Stimulated activated naive B cell treated with anti-CD40 and anti-IgM and Interleukin-4, amounts not matched to agents 10 μg/mL and 1 μg/mL and 100 μg/mL, for 72 hours (primary cell): ENCODE measurements at regions not wholly inside any gene's neighbourhood (a gene's known extent, or its start where the extent isn't known, plus 50 kb on each side); places are given as distances from the start of the nearest gene placed in this dataset.
A peak's percentile ranks its signal among the peaks of the same experiment; 100 is the strongest.
"Not testable (repeated sequence)": the region's sequence is repeated elsewhere in the genome, so short reads cannot be mapped to it uniquely, and the experiment has no call there.

ENCODE experiments used
- ATAC-seq, 2 donors: fragments of 150-1000 bp; cut with Tn5 transposase; replicated peaks; 2 replicates each; pipeline ENCODE4 v1.10.0; 2021; ENCODE audit warnings: moderate library complexity in 1 of 2
- DNase-seq: peaks from one replicate; pipeline ENCODE4 v3.0.0; 2021
- H3K27ac Mint-ChIP-seq: one replicate; pipeline ENCODE4 v1.8.0; 2022; ENCODE audit warnings: mild to moderate bottlenecking, mixed read lengths
- H3K27me3 Mint-ChIP-seq, 2 donors: one replicate each; pipeline ENCODE4 v1.8.0; 2022; ENCODE audit warnings: mixed read lengths in 2 of 2
- H3K36me3 Mint-ChIP-seq, 2 donors: one replicate each; pipeline ENCODE4 v1.8.0; 2022; ENCODE audit warnings: mixed read lengths in 2 of 2, mild to moderate bottlenecking in 1 of 2
- H3K4me1 Mint-ChIP-seq, 2 donors: one replicate each; pipeline ENCODE4 v1.8.0; 2022; ENCODE audit warnings: mixed read lengths in 2 of 2, mild to moderate bottlenecking in 1 of 2
- H3K4me3 Mint-ChIP-seq, 2 donors: one replicate each; pipeline ENCODE4 v1.8.0; 2022; ENCODE audit warnings: mild to moderate bottlenecking in 2 of 2, mixed read lengths in 2 of 2, moderate library complexity in 1 of 2
- H3K9me3 Mint-ChIP-seq, 2 donors: one replicate each; pipeline ENCODE4 v1.8.0; 2022; ENCODE audit warnings: mixed read lengths in 2 of 2, mild to moderate bottlenecking in 1 of 2

GRCh38 chr2:75432761-75433361 lies 127.9 kb downstream of the EVA1A start:
- peaks cover 0 to 31% of the 10 kb centered on the region in 2 donors for H3K27me3 Mint-ChIP-seq
- peaks cover 0 to 4% of the 10 kb centered on the region in 2 donors for H3K9me3 Mint-ChIP-seq
- ATAC-seq: peak; percentile 74 to 79
- H3K4me1 Mint-ChIP-seq: peaks cover 26 to 36% of the 10 kb centered on the region in 2 donors
- peak overlapping the region; percentile 36 to 70 for H3K4me3 Mint-ChIP-seq
- no peaks in the 10 kb centered on the region for H3K36me3 Mint-ChIP-seq
- peak overlapping the region; percentile 71 for H3K27ac Mint-ChIP-seq
- DNase-seq: peak; percentile 5

GRCh38 chr2:75431763-75432162 lies 129.0 kb downstream of the EVA1A start:
- H3K9me3 Mint-ChIP-seq: peaks cover 0 to 4% of the 10 kb centered on the region in 2 donors
- H3K4me3 Mint-ChIP-seq: peak overlapping the region in 1 of 2 donors; percentile 56
- H3K27me3 Mint-ChIP-seq: peaks cover 6 to 29% of the 10 kb centered on the region in 2 donors
- DNase-seq: no peak
- ATAC-seq: peak; percentile 91 to 93
- peaks cover 26 to 36% of the 10 kb centered on the region in 2 donors for H3K4me1 Mint-ChIP-seq
- H3K36me3 Mint-ChIP-seq: no peaks in the 10 kb centered on the region
- no peak overlapping the region for H3K27ac Mint-ChIP-seq

- no peaks in the 10 kb centered on the region for H3K36me3 Mint-ChIP-seq
- peak overlapping the region in 1 of 2 donors; percentile 27 for H3K4me3 Mint-ChIP-seq
- no peak overlapping the region for H3K27ac Mint-ChIP-seq
Measured at GRCh38 chr2:75431276-75431675, 129.5 kb downstream of the EVA1A start.

GRCh38 chr2:75430449-75430848 lies 130.3 kb downstream of the EVA1A start:
- DNase-seq, H3K9me3 Mint-ChIP-seq, H3K36me3 Mint-ChIP-seq, H3K27ac Mint-ChIP-seq, H3K4me3 Mint-ChIP-seq, ATAC-seq: not testable (repeated sequence)
- peaks cover 26 to 36% of the 10 kb centered on the region in 2 donors for H3K4me1 Mint-ChIP-seq
- H3K27me3 Mint-ChIP-seq: peaks cover 7 to 19% of the 10 kb centered on the region in 2 donors

More at GRCh38 chr2:75431276-75431675, 129.5 kb downstream of the EVA1A start:
- peaks cover 0 to 4% of the 10 kb centered on the region in 2 donors for H3K9me3 Mint-ChIP-seq
- ATAC-seq (peak; percentile 24 to 29), DNase-seq (no peak)
- peaks cover 6 to 24% of the 10 kb centered on the region in 2 donors for H3K27me3 Mint-ChIP-seq
- H3K4me1 Mint-ChIP-seq: peaks cover 26 to 36% of the 10 kb centered on the region in 2 donors

- no peak for ATAC-seq
- peaks cover 26 to 36% of the 10 kb centered on the region in 2 donors for H3K4me1 Mint-ChIP-seq
- H3K4me3 Mint-ChIP-seq: no peak overlapping the region
- no peak overlapping the region for H3K27ac Mint-ChIP-seq
- peaks cover 10 to 16% of the 10 kb centered on the region in 2 donors for H3K27me3 Mint-ChIP-seq
- peaks cover 5% of the 10 kb centered on the region in 2 donors for H3K9me3 Mint-ChIP-seq
- no peak for DNase-seq
- H3K36me3 Mint-ChIP-seq: peaks cover 0 to 4% of the 10 kb centered on the region in 2 donors
Measured at GRCh38 chr2:75428646-75429443, 131.9 kb downstream of the EVA1A start.

- Mint-ChIP-seq H3K27ac (no peak overlapping the region), H3K4me1 (peaks cover 23 to 36% of the 10 kb centered on the region in 2 donors), H3K9me3 (peaks cover 5% of the 10 kb centered on the region in 2 donors), H3K4me3 (no peak overlapping the region), H3K27me3 (peaks cover 13 to 16% of the 10 kb centered on the region in 2 donors), H3K36me3 (peaks cover 0 to 4% of the 10 kb centered on the region in 2 donors)
- DNase-seq: no peak
- no peak for ATAC-seq
Measured at GRCh38 chr2:75428060-75428459, 132.7 kb downstream of the EVA1A start.

- no peak overlapping the region for H3K27ac Mint-ChIP-seq
- DNase-seq (no peak), ATAC-seq (no peak)
- H3K36me3 Mint-ChIP-seq: peaks cover 0 to 4% of the 10 kb centered on the region in 2 donors
- H3K27me3 Mint-ChIP-seq: peaks cover 20 to 22% of the 10 kb centered on the region in 2 donors
- no peak overlapping the region for H3K4me3 Mint-ChIP-seq
- H3K4me1 Mint-ChIP-seq: peaks cover 2 to 7% of the 10 kb centered on the region in 2 donors
- H3K9me3 Mint-ChIP-seq: peaks cover 5% of the 10 kb centered on the region in 2 donors
Measured at GRCh38 chr2:75424936-75425619, 135.7 kb downstream of the EVA1A start.

GRCh38 chr2:75421986-75422385 lies 138.8 kb downstream of the EVA1A start:
- peaks cover 5% of the 10 kb centered on the region in 2 donors for H3K9me3 Mint-ChIP-seq
- H3K27me3 Mint-ChIP-seq: peaks cover 20 to 23% of the 10 kb centered on the region in 2 donors
- DNase-seq: no peak

GRCh38 chr2:75416420-75417342 lies 144.1 kb downstream of the EVA1A start:
- Mint-ChIP-seq H3K36me3 (no peaks in the 10 kb centered on the region), H3K27me3 (peaks cover 6 to 14% of the 10 kb centered on the region in 2 donors), H3K9me3 (peaks cover under 1% of the 10 kb centered on the region in 2 donors), H3K27ac (peak overlapping the region; percentile 90), H3K4me1 (peaks cover 12 to 15% of the 10 kb centered on the region in 2 donors), H3K4me3 (peak overlapping the region; percentile 53 to 65)
- DNase-seq (no peak), ATAC-seq (peak; percentile 46 to 63)

More at GRCh38 chr2:75421986-75422385, 138.8 kb downstream of the EVA1A start:
- Mint-ChIP-seq H3K4me3 (no peak overlapping the region), H3K27ac (no peak overlapping the region), H3K36me3 (peaks cover 0 to 4% of the 10 kb centered on the region in 2 donors), H3K4me1 (peaks cover 1 to 3% of the 10 kb centered on the region in 2 donors)
- no peak for ATAC-seq

GRCh38 chr2:75415731-75416130 lies 145.0 kb downstream of the EVA1A start:
- no peaks in the 10 kb centered on the region for H3K36me3 Mint-ChIP-seq

GRCh38 chr2:75415111-75415626 lies 145.6 kb downstream of the EVA1A start:
- Mint-ChIP-seq H3K4me3 (no peak overlapping the region), H3K27ac (no peak overlapping the region), H3K4me1 (peaks cover 12 to 15% of the 10 kb centered on the region in 2 donors), H3K36me3 (peaks cover 4 to 5% of the 10 kb centered on the region in 2 donors), H3K27me3 (peaks cover 9 to 11% of the 10 kb centered on the region in 2 donors), H3K9me3 (peaks cover 6 to 12% of the 10 kb centered on the region in 2 donors)
- DNase-seq (no peak), ATAC-seq (no peak)

More at GRCh38 chr2:75415731-75416130, 145.0 kb downstream of the EVA1A start:
- peaks cover 2 to 7% of the 10 kb centered on the region in 2 donors for H3K9me3 Mint-ChIP-seq
- no peak overlapping the region for H3K4me3 Mint-ChIP-seq
- no peak for ATAC-seq
- no peak overlapping the region for H3K27ac Mint-ChIP-seq
- H3K27me3 Mint-ChIP-seq: peaks cover 6 to 9% of the 10 kb centered on the region in 2 donors
- no peak for DNase-seq
- H3K4me1 Mint-ChIP-seq: peaks cover 12 to 15% of the 10 kb centered on the region in 2 donors

GRCh38 chr2:75411574-75411973 lies 149.2 kb downstream of the EVA1A start:
- Mint-ChIP-seq H3K27ac (no peak overlapping the region), H3K27me3 (peaks cover 4 to 20% of the 10 kb centered on the region in 2 donors), H3K36me3 (peaks cover 6 to 10% of the 10 kb centered on the region in 2 donors), H3K9me3 (peaks cover 9 to 18% of the 10 kb centered on the region in 2 donors), H3K4me1 (peaks cover 7 to 9% of the 10 kb centered on the region in 2 donors), H3K4me3 (no peak overlapping the region)
- DNase-seq (no peak), ATAC-seq (no peak)

- no peak for DNase-seq
- no peak for ATAC-seq
- Mint-ChIP-seq H3K27ac (no peak overlapping the region), H3K9me3 (peaks cover 9 to 18% of the 10 kb centered on the region in 2 donors), H3K4me1 (peaks cover 5% of the 10 kb centered on the region in 2 donors), H3K36me3 (peaks cover 6 to 10% of the 10 kb centered on the region in 2 donors), H3K27me3 (peaks cover 4 to 20% of the 10 kb centered on the region in 2 donors), H3K4me3 (no peak overlapping the region)
Measured at GRCh38 chr2:75410702-75411101, 150.0 kb downstream of the EVA1A start.
